ENCODE measurements at regions not wholly inside any gene's neighbourhood (a gene's known extent, or its start where the extent isn't known, plus 50 kb on each side); places are given as distances from the start of the nearest gene placed in this dataset.

GRCh38 chr11:130546438-130546837 lies 98.0 kb downstream of the ADAMTS15 start:
- Mint-ChIP-seq H3K4me3 (no peak overlapping the region), H3K27me3 (ENCODE audit: low read depth) (peaks cover 7% of the 10 kb centered on the region), H3K4me1 (ENCODE audit: low read depth) (no peaks in the 10 kb centered on the region), H3K27ac (no peak overlapping the region), H3K36me3 (ENCODE audit: low read depth) (no peaks in the 10 kb centered on the region), H3K9me3 (no peaks in the 10 kb centered on the region)
- no peak for DNase-seq (ENCODE audit: low spot score)

GRCh38 chr11:130546901-130547694 lies 98.7 kb downstream of the ADAMTS15 start:
- no peak for DNase-seq (ENCODE audit: low spot score)
- Mint-ChIP-seq H3K36me3 (ENCODE audit: low read depth) (no peaks in the 10 kb centered on the region), H3K4me3 (no peak overlapping the region), H3K4me1 (ENCODE audit: low read depth) (no peaks in the 10 kb centered on the region), H3K27me3 (ENCODE audit: low read depth) (peaks cover 5% of the 10 kb centered on the region), H3K27ac (no peak overlapping the region), H3K9me3 (no peaks in the 10 kb centered on the region)

GRCh38 chr11:130547761-130548490 lies 99.5 kb downstream of the ADAMTS15 start:
- no peaks in the 10 kb centered on the region for H3K36me3 Mint-ChIP-seq (ENCODE audit: low read depth)
- H3K4me3 Mint-ChIP-seq, result no peak overlapping the region
- DNase-seq (ENCODE audit: low spot score), result no peak
- H3K9me3 Mint-ChIP-seq, result no peaks in the 10 kb centered on the region
- no peaks in the 10 kb centered on the region for H3K4me1 Mint-ChIP-seq (ENCODE audit: low read depth)
- H3K27ac Mint-ChIP-seq, result no peak overlapping the region
- peaks cover 2% of the 10 kb centered on the region for H3K27me3 Mint-ChIP-seq (ENCODE audit: low read depth)

- Mint-ChIP-seq H3K4me1 (ENCODE audit: low read depth) (no peaks in the 10 kb centered on the region), H3K27ac (no peak overlapping the region), H3K4me3 (no peak overlapping the region), H3K9me3 (no peaks in the 10 kb centered on the region), H3K27me3 (ENCODE audit: low read depth) (peaks cover 2% of the 10 kb centered on the region), H3K36me3 (ENCODE audit: low read depth) (no peaks in the 10 kb centered on the region)
- DNase-seq (ENCODE audit: low spot score), result no peak
Observed at GRCh38 chr11:130548491-130548833, 100.0 kb downstream of the ADAMTS15 start.

- Mint-ChIP-seq H3K27ac (no peak overlapping the region), H3K27me3 (ENCODE audit: low read depth) (peaks cover 6% of the 10 kb centered on the region), H3K4me3 (no peak overlapping the region), H3K4me1 (ENCODE audit: low read depth) (no peaks in the 10 kb centered on the region), H3K9me3 (no peaks in the 10 kb centered on the region), H3K36me3 (ENCODE audit: low read depth) (no peaks in the 10 kb centered on the region)
- no peak for DNase-seq (ENCODE audit: low spot score)
Observed at GRCh38 chr11:130549393-130549999, 101.1 kb downstream of the ADAMTS15 start.

- no peak overlapping the region for H3K4me3 Mint-ChIP-seq
- H3K27ac Mint-ChIP-seq, result no peak overlapping the region
- peaks cover 8% of the 10 kb centered on the region for H3K27me3 Mint-ChIP-seq (ENCODE audit: low read depth)
- no peaks in the 10 kb centered on the region for H3K36me3 Mint-ChIP-seq (ENCODE audit: low read depth)
- DNase-seq (ENCODE audit: low spot score), result no peak
- H3K9me3 Mint-ChIP-seq, result no peaks in the 10 kb centered on the region
- H3K4me1 Mint-ChIP-seq (ENCODE audit: low read depth), result no peaks in the 10 kb centered on the region
Observed at GRCh38 chr11:130550150-130550549, 101.7 kb downstream of the ADAMTS15 start.

- Mint-ChIP-seq H3K4me3 (no peak overlapping the region), H3K27me3 (ENCODE audit: low read depth) (peaks cover 10% of the 10 kb centered on the region), H3K27ac (no peak overlapping the region), H3K9me3 (no peaks in the 10 kb centered on the region), H3K4me1 (ENCODE audit: low read depth) (no peaks in the 10 kb centered on the region), H3K36me3 (ENCODE audit: low read depth) (no peaks in the 10 kb centered on the region)
- no peak for DNase-seq (ENCODE audit: low spot score)
Observed at GRCh38 chr11:130550984-130551383, 102.5 kb downstream of the ADAMTS15 start.

- DNase-seq (ENCODE audit: low spot score), result no peak
- Mint-ChIP-seq H3K9me3 (no peaks in the 10 kb centered on the region), H3K36me3 (ENCODE audit: low read depth) (no peaks in the 10 kb centered on the region), H3K4me3 (no peak overlapping the region), H3K27ac (no peak overlapping the region), H3K4me1 (ENCODE audit: low read depth) (no peaks in the 10 kb centered on the region), H3K27me3 (ENCODE audit: low read depth) (peaks cover 10% of the 10 kb centered on the region)
Observed at GRCh38 chr11:130551388-130551787, 102.9 kb downstream of the ADAMTS15 start.

GRCh38 chr11:130553306-130553705 lies 104.9 kb downstream of the ADAMTS15 start:
- no peak overlapping the region for H3K4me3 Mint-ChIP-seq
- H3K36me3 Mint-ChIP-seq (ENCODE audit: low read depth), result no peaks in the 10 kb centered on the region
- peaks cover 10% of the 10 kb centered on the region for H3K27me3 Mint-ChIP-seq (ENCODE audit: low read depth)
- no peak for DNase-seq (ENCODE audit: low spot score)
- H3K27ac Mint-ChIP-seq, result no peak overlapping the region
- H3K9me3 Mint-ChIP-seq, result no peaks in the 10 kb centered on the region
- no peaks in the 10 kb centered on the region for H3K4me1 Mint-ChIP-seq (ENCODE audit: low read depth)

GRCh38 chr11:130554241-130555055 lies 106.0 kb downstream of the ADAMTS15 start:
- DNase-seq (ENCODE audit: low spot score), result no peak
- no peaks in the 10 kb centered on the region for H3K9me3 Mint-ChIP-seq
- no peaks in the 10 kb centered on the region for H3K36me3 Mint-ChIP-seq (ENCODE audit: low read depth)
- H3K27ac Mint-ChIP-seq, result no peak overlapping the region
- no peak overlapping the region for H3K4me3 Mint-ChIP-seq
- H3K27me3 Mint-ChIP-seq (ENCODE audit: low read depth), result peaks cover 10% of the 10 kb centered on the region
- H3K4me1 Mint-ChIP-seq (ENCODE audit: low read depth), result no peaks in the 10 kb centered on the region

- Mint-ChIP-seq H3K4me3 (no peak overlapping the region), H3K36me3 (ENCODE audit: low read depth) (no peaks in the 10 kb centered on the region), H3K27me3 (ENCODE audit: low read depth) (peaks cover 10% of the 10 kb centered on the region), H3K4me1 (ENCODE audit: low read depth) (no peaks in the 10 kb centered on the region), H3K9me3 (no peaks in the 10 kb centered on the region), H3K27ac (no peak overlapping the region)
- DNase-seq (ENCODE audit: low spot score), result no peak
Observed at GRCh38 chr11:130555251-130555841, 106.9 kb downstream of the ADAMTS15 start.

- Mint-ChIP-seq H3K4me3 (no peak overlapping the region), H3K9me3 (no peaks in the 10 kb centered on the region)
- no peak for DNase-seq (ENCODE audit: low spot score)
Observed at GRCh38 chr11:130560000-130560780, 111.7 kb downstream of the ADAMTS15 start.

GRCh38 chr11:130560781-130561109 lies 112.3 kb downstream of the ADAMTS15 start:
- Mint-ChIP-seq H3K4me3 (no peak overlapping the region), H3K36me3 (ENCODE audit: low read depth) (no peaks in the 10 kb centered on the region), H3K27ac (no peak overlapping the region), H3K27me3 (ENCODE audit: low read depth) (no peaks in the 10 kb centered on the region), H3K9me3 (no peaks in the 10 kb centered on the region), H3K4me1 (ENCODE audit: low read depth) (no peaks in the 10 kb centered on the region)
- no peak for DNase-seq (ENCODE audit: low spot score)

More at GRCh38 chr11:130560000-130560780, 111.7 kb downstream of the ADAMTS15 start:
- no peaks in the 10 kb centered on the region for H3K4me1 Mint-ChIP-seq (ENCODE audit: low read depth)
- peaks cover 2% of the 10 kb centered on the region for H3K27me3 Mint-ChIP-seq (ENCODE audit: low read depth)
- H3K27ac Mint-ChIP-seq, result no peak overlapping the region
- no peaks in the 10 kb centered on the region for H3K36me3 Mint-ChIP-seq (ENCODE audit: low read depth)

Measured in T-helper 2 cell treated with Interferon-gamma antibody and Interleukin-4, amounts not matched to agents 5 μg/mL and 100 μg/mL, for 36 hours (primary cell).